ENCODE measurements at regions not wholly inside any gene's neighbourhood (a gene's known extent, or its start where the extent isn't known, plus 50 kb on each side); places are given as distances from the start of the nearest gene placed in this dataset.

- TF ChIP-seq, protein P1, sequence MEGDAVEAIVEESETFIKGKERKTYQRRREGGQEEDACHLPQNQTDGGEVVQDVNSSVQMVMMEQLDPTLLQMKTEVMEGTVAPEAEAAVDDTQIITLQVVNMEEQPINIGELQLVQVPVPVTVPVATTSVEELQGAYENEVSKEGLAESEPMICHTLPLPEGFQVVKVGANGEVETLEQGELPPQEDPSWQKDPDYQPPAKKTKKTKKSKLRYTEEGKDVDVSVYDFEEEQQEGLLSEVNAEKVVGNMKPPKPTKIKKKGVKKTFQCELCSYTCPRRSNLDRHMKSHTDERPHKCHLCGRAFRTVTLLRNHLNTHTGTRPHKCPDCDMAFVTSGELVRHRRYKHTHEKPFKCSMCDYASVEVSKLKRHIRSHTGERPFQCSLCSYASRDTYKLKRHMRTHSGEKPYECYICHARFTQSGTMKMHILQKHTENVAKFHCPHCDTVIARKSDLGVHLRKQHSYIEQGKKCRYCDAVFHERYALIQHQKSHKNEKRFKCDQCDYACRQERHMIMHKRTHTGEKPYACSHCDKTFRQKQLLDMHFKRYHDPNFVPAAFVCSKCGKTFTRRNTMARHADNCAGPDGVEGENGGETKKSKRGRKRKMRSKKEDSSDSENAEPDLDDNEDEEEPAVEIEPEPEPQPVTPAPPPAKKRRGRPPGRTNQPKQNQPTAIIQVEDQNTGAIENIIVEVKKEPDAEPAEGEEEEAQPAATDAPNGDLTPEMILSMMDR (IDR thresholded peaks at IDR 0.05) = no peak
- TF ChIP-seq EZH2 (IDR thresholded peaks at IDR 0.05; ENCODE audit: borderline replicate concordance, insufficient read depth, low read depth, low read length, poor library complexity, severe bottlenecking) = no peak
These were observed 308.2 kb upstream of the CHORDC1 start for GRCh38 chr11:90531001-90531400.
